SU-DHL-6 (cell line): ENCODE measurements at regions not wholly inside any gene's neighbourhood (a gene's known extent, or its start where the extent isn't known, plus 50 kb on each side); places are given as distances from the start of the nearest gene placed in this dataset.

Source experiments
- H2AFZ ChIP-seq: fragments of 200-600 bp; sonication (generic); 2 replicates; pipeline ENCODE4 v1.6.1; 2014; ENCODE audit warnings: low read depth, mild to moderate bottlenecking, moderate library complexity, mixed read lengths, antibody characterized with exemption, low read length; ENCODE audit not compliant: severe bottlenecking
- H3F3A ChIP-seq: fragments of 200-600 bp; shearing (Covaris generic); 2 replicates; pipeline ENCODE4 v1.6.0; 2016; ENCODE audit warnings: antibody characterized with exemption, mild to moderate bottlenecking; ENCODE audit not compliant: insufficient read depth
- H3K27ac ChIP-seq: fragments of 200-600 bp; sonication (generic); 2 replicates; pipeline ENCODE4 v1.5.1; 2016; ENCODE audit warnings: low read depth, mild to moderate bottlenecking, low read length, moderate library complexity, mixed read lengths
- H3K27me3 ChIP-seq: fragments of 200-600 bp; sonication (generic), shearing (Covaris generic); 2 replicates; pipeline ENCODE4 v1.6.0; 2014; ENCODE audit warnings: mild to moderate bottlenecking, low read length
- H3K36me3 ChIP-seq: fragments of 200-600 bp; sonication (generic); 2 replicates; pipeline ENCODE4 v1.6.1; 2014; ENCODE audit warnings: mild to moderate bottlenecking, low read length, mixed read lengths
- H3K4me2 ChIP-seq: fragments of 300-600, 200-600 bp; shearing (Covaris generic), sonication (generic); 2 replicates; pipeline ENCODE4 v1.6.0; 2014; ENCODE audit warnings: low read length, low read depth, mild to moderate bottlenecking; ENCODE audit not compliant: poor library complexity, severe bottlenecking
- H3K4me3 ChIP-seq: fragments of 200-600 bp; sonication (generic); 2 replicates; pipeline ENCODE4 v1.5.1; 2014; ENCODE audit warnings: antibody characterized with exemption, low read length, mild to moderate bottlenecking, mixed read lengths; ENCODE audit not compliant: insufficient read depth, poor library complexity, severe bottlenecking
- H3K79me2 ChIP-seq: fragments of 200-600 bp; sonication (generic); 2 replicates; pipeline ENCODE4 v1.6.1; 2014; ENCODE audit warnings: mild to moderate bottlenecking, low read length, moderate library complexity; ENCODE audit not compliant: insufficient read depth
- H3K9ac ChIP-seq: fragments of 200-600 bp; sonication (generic); 2 replicates; pipeline ENCODE4 v1.7.0; 2014; ENCODE audit warnings: mild to moderate bottlenecking, low read length
- H3K9me2 ChIP-seq: fragments of 200-600 bp; sonication (generic); replicated peaks from 2 replicates; pipeline ENCODE4 v1.6.1; 2014; ENCODE audit warnings: low read length; ENCODE audit not compliant: insufficient read depth
- H3K9me3 ChIP-seq: fragments of 200-600 bp; sonication (generic); 2 replicates; pipeline ENCODE4 v1.6.1; 2014; ENCODE audit warnings: low read length, mixed read lengths; ENCODE audit not compliant: insufficient read depth
- H4K20me1 ChIP-seq: fragments of 200-600 bp; sonication (generic); 2 replicates; pipeline ENCODE4 v1.6.1; 2014; ENCODE audit warnings: low read depth, mild to moderate bottlenecking, antibody characterized with exemption, low read length, moderate library complexity, mixed read lengths
- EZH2phosphoT487 ChIP-seq: fragments of 200-600 bp; sonication (generic), shearing (Covaris generic); conservative IDR thresholded peaks from 2 replicates; pipeline ENCODE4 v1.6.1; 2018; ENCODE audit warnings: mild to moderate bottlenecking, antibody characterized with exemption, low read length, moderate library complexity, mixed read lengths
- TF ChIP-seq, protein P1 (sequence below): fragments of 200-600 bp; sonication (generic); IDR thresholded peaks from one replicate; pipeline ENCODE4 v1.5.1; 2017; ENCODE audit warnings: antibody characterized with exemption, mild to moderate bottlenecking, low read length, moderate library complexity; ENCODE audit not compliant: insufficient read depth, poor library complexity, severe bottlenecking

DNA sequence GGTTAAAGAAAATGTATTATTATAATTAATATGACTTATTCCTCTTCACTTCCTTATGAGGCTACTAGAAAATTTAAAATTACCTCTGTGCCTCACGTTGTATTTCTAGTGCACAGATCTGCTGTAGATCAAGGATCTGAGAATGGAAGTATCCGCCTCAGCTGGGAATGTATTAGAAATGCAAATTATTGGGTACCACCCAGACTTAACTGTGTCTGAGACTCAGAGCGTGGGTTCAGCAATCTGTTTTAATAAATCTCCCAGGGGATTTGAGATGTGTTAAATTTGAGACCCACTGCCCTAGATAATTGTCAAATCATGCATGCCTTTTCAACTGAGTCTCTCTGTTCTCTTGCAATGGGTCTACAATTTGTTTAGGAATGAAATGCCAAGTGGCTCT, 658.0 kb upstream of the NOX3 start:
- no peaks in the 10 kb centered on the region for H3K27me3 ChIP-seq
- H3K4me3 ChIP-seq = no peak overlapping the region
- no peaks in the 10 kb centered on the region for H3K9me2 ChIP-seq
- TF ChIP-seq, protein P1, sequence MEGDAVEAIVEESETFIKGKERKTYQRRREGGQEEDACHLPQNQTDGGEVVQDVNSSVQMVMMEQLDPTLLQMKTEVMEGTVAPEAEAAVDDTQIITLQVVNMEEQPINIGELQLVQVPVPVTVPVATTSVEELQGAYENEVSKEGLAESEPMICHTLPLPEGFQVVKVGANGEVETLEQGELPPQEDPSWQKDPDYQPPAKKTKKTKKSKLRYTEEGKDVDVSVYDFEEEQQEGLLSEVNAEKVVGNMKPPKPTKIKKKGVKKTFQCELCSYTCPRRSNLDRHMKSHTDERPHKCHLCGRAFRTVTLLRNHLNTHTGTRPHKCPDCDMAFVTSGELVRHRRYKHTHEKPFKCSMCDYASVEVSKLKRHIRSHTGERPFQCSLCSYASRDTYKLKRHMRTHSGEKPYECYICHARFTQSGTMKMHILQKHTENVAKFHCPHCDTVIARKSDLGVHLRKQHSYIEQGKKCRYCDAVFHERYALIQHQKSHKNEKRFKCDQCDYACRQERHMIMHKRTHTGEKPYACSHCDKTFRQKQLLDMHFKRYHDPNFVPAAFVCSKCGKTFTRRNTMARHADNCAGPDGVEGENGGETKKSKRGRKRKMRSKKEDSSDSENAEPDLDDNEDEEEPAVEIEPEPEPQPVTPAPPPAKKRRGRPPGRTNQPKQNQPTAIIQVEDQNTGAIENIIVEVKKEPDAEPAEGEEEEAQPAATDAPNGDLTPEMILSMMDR = no peak
- TF ChIP-seq EZH2phosphoT487 = no peak
- no peaks in the 10 kb centered on the region for H3K79me2 ChIP-seq
- H2AFZ ChIP-seq = no peak overlapping the region
- no peaks in the 10 kb centered on the region for H3K9me3 ChIP-seq
- no peaks in the 10 kb centered on the region for H3F3A ChIP-seq
- H4K20me1 ChIP-seq = no peaks in the 10 kb centered on the region
- H3K36me3 ChIP-seq = no peaks in the 10 kb centered on the region
- no peak overlapping the region for H3K27ac ChIP-seq
- no peak overlapping the region for H3K4me2 ChIP-seq
- H3K9ac ChIP-seq = no peak overlapping the region

DNA sequence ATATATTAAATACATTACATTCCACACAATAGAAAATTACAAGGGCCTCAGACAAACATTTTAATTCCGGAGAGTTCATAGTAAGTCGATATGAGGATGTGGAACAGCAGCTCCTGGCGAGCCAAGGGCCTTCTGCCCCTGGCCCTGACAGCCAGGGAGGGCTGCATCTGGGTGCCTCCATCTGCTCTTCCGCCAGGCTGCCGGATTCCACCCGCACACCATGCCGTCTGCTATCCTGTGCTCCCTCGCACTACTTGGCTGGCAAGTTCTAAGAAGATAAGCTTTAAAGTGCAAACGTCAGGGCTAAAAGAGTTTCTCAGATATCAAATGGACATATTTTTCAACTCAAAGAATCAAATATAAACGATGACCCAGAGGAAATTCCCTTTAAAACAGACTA, 656.3 kb upstream of the NOX3 start:
- no peak overlapping the region for H3K27ac ChIP-seq
- no peak overlapping the region for H3K9ac ChIP-seq
- H3K79me2 ChIP-seq = no peaks in the 10 kb centered on the region
- no peak overlapping the region for H3K4me2 ChIP-seq
- H3K4me3 ChIP-seq = no peak overlapping the region
- no peaks in the 10 kb centered on the region for H4K20me1 ChIP-seq
- no peaks in the 10 kb centered on the region for H3K27me3 ChIP-seq
- no peak for TF ChIP-seq EZH2phosphoT487
- TF ChIP-seq, protein P1 = no peak
- no peak overlapping the region for H2AFZ ChIP-seq
- no peaks in the 10 kb centered on the region for H3K36me3 ChIP-seq
- H3F3A ChIP-seq = no peaks in the 10 kb centered on the region
- no peaks in the 10 kb centered on the region for H3K9me3 ChIP-seq
- H3K9me2 ChIP-seq = no peaks in the 10 kb centered on the region

DNA sequence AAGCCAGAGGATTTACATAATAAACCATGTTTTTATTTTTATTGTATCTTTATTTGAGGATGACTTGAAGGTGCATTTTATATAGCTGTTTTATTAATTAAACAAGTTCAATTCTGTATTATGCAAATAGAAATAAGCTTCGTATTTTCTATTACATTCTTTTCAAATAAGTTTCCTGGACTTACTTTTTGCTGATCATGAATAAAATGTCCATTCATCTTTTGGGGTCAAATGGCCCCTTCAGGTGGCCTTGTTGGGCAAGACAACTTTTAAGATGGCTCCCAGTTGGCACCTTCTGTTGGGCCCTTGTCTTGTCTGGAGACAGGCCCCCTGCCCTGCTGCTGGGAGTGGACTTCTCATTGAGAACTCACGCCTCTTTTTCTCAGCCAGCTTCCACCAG, 654.6 kb upstream of the NOX3 start:
- Histone ChIP-seq H3K4me2 (no peak overlapping the region), H3K27me3 (no peaks in the 10 kb centered on the region)
- no peak for TF ChIP-seq EZH2phosphoT487
- TF ChIP-seq, protein P1 = no peak

More for the DNA sequence above, 654.6 kb upstream of the NOX3 start:
- no peaks in the 10 kb centered on the region for H3F3A ChIP-seq
- no peaks in the 10 kb centered on the region for H4K20me1 ChIP-seq
- H3K79me2 ChIP-seq = no peaks in the 10 kb centered on the region
- no peaks in the 10 kb centered on the region for H3K9me3 ChIP-seq
- no peak overlapping the region for H2AFZ ChIP-seq
- no peak overlapping the region for H3K9ac ChIP-seq
- H3K9me2 ChIP-seq = no peaks in the 10 kb centered on the region
- no peaks in the 10 kb centered on the region for H3K36me3 ChIP-seq
- no peak overlapping the region for H3K4me3 ChIP-seq
- no peak overlapping the region for H3K27ac ChIP-seq
